Activated CD8-positive, alpha-beta memory T cell treated with anti-CD3 and anti-CD28 coated beads, Interleukin-2, amount 50 U/mL, for 4 hours (primary cell): ENCODE measurements at regions not wholly inside any gene's neighbourhood (a gene's known extent, or its start where the extent isn't known, plus 50 kb on each side); places are given as distances from the start of the nearest gene placed in this dataset.

Experiments used
- DNase-seq: peaks from one replicate; pipeline ENCODE4 v3.0.0-alpha.2; 2020

DNA sequence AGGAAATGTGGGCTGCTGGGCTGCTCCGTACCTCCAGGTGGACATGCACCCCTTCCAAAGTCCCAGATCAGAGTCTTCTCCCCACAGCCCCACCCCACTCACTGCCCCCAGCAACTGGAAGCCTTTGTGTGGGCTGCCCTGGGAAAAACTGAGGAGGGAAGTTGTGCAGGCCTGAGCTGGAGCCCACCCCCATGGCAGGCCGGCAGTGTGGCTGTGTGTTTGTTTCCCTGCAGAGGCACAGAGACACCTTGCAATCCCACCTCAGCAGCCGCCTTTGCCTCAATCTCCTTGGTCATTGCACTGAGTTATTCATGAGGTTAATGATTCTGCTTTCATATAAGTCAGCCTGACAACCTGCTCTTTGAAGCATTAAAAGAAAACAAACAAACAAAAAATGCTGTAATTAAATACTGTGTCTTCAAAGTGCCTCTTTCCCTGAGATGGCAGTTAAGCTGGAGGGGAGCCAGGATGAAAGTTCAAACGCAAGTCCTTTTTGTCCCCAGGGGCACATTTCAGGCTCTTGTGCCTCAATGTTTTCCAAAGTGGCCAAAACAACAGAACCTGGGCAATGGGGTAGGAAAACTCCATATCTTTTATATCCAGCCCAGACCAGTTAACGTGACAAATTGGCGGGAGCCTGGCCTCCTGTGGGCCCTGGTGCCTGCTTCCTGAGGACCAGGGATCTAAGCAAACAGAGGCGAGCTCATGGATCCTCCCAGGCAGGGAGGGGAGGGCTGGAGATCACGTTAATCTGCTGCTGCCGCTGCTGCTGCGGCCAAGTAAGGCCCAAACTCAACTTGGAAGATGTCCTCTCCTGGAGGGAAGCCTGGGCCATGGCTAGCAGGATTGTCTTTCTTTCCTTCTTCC lies 51.9 kb upstream of the TSPAN11 start:
- DNase-seq, result no peak

GRCh38 chr12:30870491-30871265 lies 55.9 kb upstream of the TSPAN11 start:
- DNase-seq, result no peak

GRCh38 chr12:30867415-30867814 lies 59.1 kb upstream of the TSPAN11 start:
- no peak for DNase-seq

DNA sequence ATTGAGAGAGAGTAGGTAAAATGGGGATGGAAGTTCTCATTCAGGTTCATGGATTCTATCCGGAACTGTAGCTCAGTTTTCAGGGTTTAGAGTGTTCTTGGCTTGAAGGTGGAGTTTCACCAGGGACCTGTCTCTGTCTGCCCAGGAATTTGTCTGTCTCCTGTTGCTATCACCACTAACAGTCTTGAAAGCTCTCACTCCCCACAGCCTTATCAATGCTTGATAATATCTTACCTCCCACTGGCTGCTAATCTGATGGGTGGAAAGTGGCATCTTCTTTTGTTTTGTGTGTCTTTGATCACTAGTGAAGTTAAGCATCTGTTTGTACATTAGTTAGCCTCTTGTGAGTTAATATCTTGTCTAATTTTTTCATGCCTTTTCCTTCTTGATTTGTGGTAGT lies 60.3 kb upstream of the TSPAN11 start:
- no peak for DNase-seq

DNA sequence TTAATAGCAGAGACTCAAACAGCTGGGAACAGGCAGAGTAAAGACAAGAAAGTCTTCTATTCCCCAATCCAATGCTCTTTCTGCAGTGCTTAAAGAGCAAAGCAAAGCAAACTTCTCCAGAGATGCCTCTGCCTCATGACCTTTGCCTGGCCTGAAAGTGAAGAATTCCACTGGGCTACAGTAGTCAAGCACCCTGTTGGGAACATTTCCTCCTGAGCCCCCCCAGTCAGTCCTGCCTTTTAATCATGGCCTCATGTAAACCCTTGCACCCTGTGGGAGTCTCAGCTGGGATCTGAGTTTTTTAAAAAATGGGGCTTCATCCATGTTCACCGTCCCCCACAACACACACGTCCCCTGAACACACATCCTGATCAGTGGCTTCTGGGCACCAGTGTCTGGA lies 62.7 kb upstream of the TSPAN11 start:
- no peak for DNase-seq

- DNase-seq, result no peak
Observed at GRCh38 chr12:30862486-30862885, 64.1 kb upstream of the TSPAN11 start.

DNA sequence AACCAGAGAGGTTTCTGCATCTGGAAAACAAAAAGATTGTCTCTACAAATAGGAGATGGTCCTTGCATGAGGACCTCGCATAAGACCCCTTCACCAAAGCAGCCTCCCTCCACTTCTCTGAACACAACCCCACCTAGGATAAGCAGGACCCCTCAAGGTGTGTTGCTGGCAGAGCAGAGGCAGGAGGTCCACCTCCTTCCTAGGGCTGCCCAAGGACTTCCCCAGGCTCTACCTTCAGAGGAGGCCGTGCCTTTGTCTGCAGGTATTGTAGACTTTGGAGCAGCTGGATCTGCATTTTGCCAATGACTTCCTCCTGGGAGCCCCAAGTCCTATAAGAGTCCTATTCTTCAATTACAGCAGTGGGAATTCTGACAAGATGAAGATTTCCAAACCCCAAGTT lies 67.3 kb upstream of the TSPAN11 start:
- DNase-seq, result no peak

DNA sequence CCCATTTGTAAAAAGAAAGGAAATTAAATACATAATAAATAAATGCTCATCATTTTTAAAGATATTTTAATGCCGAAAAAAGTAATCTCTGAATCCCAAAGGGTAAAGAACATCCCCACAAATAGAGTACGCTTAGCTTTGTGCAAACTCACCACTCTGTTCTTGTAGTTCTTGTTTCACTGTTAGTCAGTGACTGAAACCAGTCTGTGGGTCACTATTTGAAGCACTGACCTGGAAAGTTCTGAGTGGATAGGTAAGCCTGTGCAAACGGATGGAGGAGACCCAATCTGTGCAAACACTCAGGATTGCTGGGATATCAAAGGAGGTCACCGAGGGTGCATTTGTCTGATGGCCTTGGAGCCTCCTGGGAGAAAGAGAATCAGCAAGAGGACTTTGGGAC lies 68.1 kb upstream of the TSPAN11 start:
- DNase-seq, result no peak

- no peak for DNase-seq
Observed at GRCh38 chr12:30853561-30854133, 72.9 kb upstream of the TSPAN11 start.

DNA sequence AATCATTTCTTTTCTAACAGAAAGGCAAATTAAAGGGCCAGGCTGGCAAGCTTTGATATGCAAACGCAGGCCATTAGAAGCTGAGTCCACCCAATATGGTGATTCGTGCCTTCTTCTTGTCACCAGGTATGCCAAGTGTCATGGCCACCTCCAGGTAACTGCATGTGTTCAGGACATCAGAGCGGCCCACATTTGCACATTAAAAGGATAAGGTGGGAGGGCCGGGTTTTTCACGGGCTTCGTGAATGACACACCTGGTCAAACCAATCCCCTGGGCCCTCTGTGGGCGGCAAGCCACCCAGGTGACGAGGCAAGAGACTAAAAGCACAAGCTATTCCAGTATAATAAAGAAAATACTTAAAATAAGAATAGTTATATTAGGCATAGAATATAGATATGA lies 75.9 kb upstream of the TSPAN11 start:
- DNase-seq, result no peak

DNA sequence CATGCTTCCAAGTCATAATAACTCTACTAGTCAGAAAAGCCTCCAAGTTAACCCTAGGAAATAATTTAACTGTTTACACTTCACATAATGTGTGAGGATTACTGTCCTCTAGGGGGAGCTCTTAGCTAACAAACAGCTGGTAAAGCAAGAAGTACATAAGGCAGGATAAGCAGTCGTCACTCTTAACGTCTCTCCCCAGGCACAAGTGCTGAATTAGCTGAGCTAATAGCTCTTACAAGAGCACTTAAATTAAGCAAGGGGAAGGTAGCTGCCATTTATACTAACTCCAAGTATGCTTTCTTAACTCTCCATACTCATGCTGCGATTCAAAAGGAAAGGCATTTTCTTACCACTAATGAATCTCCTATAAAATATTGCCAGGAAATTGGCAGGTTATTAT lies 79.3 kb upstream of the TSPAN11 start:
- DNase-seq, result no peak

DNA sequence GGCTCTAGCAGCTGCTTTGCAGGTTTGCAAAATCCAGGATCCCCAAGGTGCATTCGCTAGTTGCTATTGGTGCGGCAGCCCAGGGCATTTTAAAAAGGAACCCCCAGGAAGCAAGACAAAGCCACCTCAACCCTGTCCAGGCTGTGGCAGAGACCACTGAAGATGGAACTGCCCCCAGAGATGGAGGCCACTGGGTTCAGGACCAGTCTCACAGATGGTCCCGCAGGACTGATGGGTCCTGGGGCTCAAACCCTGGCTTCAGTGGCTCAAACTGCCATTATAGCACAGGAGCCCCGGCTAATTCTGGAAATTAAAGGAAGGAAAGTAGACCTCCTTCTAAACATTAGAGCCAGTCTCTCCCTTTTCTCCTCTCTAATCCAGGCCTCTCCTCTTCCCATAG lies 79.8 kb upstream of the TSPAN11 start:
- no peak for DNase-seq

GRCh38 chr12:30845676-30846075 lies 80.9 kb upstream of the TSPAN11 start:
- no peak for DNase-seq

DNA sequence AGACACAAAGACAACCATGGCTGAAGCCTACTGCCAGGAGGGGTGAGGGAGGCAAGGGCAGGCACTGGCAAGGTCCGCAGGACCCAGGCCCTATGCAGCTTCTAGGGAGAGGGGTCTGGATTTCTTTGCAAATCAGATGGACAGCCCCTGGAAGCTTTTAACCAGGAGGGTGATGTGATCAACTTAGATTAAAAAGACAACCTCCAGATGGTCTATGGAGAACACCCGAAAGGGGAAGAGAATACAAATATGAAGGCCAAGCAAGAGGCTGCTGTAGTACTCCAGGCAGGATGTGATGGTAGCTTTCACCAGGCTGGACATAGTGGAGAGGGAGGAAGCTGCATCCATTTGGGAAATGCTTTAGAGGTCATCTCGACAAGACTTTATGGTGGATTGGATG lies 83.3 kb upstream of the TSPAN11 start:
- no peak for DNase-seq

DNA sequence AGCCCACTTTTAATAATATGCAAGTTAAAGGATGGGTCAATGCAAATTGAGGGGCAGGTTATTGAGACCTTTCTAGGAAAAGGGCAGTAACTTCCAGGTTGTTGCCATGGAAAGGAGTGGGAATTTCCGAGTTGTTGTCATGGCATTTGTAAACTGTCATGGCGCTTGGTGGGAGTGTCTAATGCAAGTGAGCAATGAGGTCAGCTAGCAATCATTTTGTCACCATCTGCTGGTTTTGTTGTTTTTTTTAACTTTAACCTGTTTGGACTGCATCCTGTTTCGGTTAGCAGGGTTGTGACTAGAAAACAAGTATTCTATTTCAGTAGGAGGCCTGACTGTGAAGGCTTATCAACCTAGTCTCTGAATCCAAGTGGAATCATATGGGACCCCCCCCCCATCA lies 85.8 kb upstream of the TSPAN11 start:
- no peak for DNase-seq

GRCh38 chr12:30839643-30840220 lies 85.0 kb upstream of the CAPRIN2 start:
- DNase-seq, result no peak

GRCh38 chr12:30837595-30837994 lies 82.8 kb upstream of the CAPRIN2 start:
- no peak for DNase-seq

DNA sequence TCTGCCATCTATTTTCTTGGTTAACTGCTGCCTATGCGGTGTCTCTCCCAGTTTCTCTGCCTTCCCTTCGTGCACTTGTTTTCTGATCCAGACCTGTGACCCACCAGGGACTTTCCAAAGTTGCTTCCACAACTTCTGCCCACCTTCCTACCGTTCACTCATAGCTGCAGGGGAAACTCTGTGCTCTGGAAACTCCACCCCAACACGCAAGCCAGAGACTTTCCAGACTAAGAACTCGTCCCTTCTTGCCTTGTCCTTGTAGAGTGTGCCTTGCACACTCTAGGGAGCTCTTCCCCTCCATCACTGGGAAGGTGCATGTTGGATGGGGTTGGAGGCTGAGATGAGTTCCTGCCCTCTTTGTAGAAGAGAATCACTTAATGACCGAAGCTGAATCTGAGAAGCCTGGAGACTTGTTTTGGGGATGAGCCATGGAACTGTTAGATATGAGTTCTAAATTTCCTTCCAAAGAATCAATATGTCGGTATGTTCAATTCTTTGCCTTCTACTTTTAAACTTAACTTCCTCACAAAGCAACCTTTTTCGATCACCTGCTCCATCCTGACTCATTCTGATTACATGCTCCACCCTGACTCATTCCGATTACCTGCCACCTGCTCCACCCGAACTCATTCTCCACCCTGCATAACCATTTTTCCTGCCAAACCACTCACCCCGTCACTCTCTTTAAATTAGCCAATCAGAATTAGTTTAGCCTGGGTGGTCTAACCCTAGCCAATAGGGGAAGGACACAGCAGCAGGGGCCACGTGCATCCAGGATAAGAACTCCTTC lies 82.1 kb upstream of the CAPRIN2 start:
- no peak for DNase-seq

DNA sequence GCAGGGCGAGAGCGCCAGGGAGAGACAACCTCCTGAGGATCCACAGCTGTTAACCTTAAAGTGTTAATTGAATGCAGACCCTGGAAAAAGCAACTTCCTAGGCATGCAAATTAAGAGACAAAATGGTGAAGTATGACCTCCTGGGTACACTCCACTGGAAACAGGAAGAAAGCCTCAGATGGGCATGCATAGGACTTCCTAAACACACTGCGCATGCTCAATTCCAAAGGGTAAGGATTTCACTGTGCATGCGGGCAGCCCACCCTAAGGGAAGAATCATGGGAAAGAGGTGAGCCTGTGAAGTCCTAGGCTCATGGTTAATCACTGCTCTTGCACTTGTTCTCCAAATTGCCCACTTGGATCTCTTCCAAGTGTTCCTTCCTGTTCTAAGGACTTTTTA lies 80.5 kb upstream of the CAPRIN2 start:
- DNase-seq, result no peak

- no peak for DNase-seq
Observed at GRCh38 chr12:30830751-30831150, 76.0 kb upstream of the CAPRIN2 start.

GRCh38 chr12:30829876-30830275 lies 75.1 kb upstream of the CAPRIN2 start:
- no peak for DNase-seq

DNA sequence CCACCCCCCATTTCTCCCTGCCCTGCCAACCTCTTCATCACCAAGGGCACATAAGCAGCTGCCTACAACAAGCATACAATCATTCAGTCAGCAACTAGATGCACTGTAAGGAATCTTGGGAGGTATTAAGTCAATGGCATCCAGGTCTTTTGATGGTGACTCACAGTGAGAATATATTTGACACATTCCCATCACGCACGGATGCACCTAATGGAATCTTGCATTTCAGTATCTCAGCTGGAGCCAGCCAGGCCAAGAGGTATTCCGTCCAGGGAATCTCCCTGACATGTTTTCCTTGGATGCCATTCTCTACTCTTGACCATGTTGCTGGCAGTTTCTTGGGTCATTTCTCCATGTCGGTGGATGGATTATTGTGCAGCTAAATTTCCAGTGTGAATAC lies 73.9 kb upstream of the CAPRIN2 start:
- no peak for DNase-seq
